Mucosa of gallbladder (tissue), 1 donor: ENCODE measurements at regions not wholly inside any gene's neighbourhood (a gene's known extent, or its start where the extent isn't known, plus 50 kb on each side); places are given as distances from the start of the nearest gene placed in this dataset.
"Not testable (repeated sequence)": the region's sequence is repeated elsewhere in the genome, so short reads cannot be mapped to it uniquely, and the experiment has no call there.

ENCODE experiments used
- DNase-seq: peaks from one replicate; pipeline ENCODE4 v3.0.0-alpha.2; 2020; ENCODE audit warnings: low spot score
- donor health status: DM: no; HTN: no; CAD: no.

DNA sequence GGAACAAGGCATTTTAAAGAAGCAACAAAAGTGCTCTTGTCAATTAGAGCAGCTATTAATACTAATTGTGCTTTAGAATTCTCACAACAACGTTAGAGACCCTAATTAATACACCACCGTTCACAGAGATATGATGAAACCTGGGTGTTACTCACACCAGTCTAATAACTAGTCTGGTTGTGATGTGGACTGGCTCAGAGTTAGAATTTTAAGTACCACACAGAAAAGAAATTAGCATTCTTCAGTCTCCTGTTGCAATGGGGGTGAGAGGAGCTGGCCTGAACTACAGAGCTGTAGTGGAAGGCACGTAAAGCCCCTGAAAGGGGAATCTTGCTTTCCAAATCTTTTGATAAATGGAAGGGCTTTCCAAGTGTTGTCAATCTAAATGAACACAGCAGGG, 240.8 kb upstream of the TOX3 start:
- no peak for DNase-seq

DNA sequence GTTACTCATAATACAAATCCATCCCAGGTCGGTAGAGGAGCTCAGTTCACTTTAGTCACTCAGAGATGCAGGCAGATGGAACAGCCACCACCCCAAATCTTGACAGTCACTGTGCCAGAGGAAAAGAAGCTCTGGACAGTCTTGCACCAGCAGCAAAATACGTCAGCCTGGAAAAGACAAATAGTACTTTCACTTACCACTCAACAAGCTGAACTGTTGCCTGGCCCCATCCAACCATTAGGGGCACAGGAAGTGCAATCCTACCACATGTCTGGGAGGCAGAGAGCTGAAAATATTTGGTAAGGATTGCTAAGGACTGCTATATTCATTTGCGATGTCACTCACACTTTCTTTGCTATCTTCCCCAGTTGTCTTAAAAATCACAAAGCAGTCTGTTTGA, 239.1 kb upstream of the TOX3 start:
- no peak for DNase-seq

- DNase-seq = no peak
These were observed 238.7 kb upstream of the TOX3 start for GRCh38 chr16:52785653-52786052.

- no peak for DNase-seq
These were observed 236.7 kb upstream of the TOX3 start for GRCh38 chr16:52783616-52784015.

DNA sequence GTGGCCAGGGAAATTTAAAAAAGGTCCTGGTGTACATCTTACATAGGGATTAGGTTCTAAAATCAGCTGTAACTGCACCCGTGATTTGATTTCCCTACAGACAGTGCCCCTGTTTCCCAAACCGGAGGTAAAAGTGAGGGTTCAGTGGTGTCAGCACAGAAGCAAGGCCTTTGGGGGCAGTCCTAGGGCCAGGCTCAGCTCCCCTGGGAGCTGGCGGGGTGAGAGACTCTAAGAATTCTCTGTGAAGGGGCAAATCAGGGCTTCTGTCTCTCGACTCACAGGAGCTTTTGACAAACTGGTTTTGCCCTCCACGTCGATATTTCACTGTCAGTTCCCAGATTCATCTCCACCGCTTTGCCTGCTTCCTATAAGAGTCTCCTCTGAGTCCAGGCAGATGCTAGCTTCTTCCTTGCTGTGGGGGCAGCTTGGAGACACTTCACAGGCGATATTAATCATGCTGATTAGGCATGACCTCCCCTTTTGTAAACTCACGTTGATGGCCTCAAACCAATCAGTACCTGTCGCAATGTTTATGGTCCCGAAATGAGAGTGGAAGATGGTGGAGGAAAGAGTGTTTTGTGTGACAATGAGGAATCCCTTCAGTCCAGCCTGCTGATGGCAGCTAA, 234.2 kb upstream of the TOX3 start:
- DNase-seq = no peak

DNA sequence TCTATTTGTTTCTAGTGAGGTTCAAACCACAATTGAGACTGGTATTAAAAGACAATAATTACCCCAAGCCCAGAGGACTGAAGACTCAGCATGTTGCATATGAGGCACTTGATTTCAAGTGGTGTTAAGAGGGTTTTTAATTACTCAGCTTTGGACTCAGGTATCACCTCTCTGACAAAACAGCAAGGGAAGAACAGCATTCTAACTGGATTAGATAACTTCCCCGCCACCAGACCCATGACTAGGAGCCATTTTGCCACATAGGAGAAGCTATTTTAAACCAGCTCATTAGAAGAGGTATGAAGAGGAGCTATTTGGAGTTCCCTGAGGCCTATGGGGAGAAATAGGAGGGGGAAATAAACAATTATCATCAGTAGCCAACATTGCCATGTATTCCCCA, 226.1 kb upstream of the TOX3 start:
- no peak for DNase-seq

- DNase-seq = no peak
These were observed 223.9 kb upstream of the TOX3 start for GRCh38 chr16:52770828-52771227.

DNA sequence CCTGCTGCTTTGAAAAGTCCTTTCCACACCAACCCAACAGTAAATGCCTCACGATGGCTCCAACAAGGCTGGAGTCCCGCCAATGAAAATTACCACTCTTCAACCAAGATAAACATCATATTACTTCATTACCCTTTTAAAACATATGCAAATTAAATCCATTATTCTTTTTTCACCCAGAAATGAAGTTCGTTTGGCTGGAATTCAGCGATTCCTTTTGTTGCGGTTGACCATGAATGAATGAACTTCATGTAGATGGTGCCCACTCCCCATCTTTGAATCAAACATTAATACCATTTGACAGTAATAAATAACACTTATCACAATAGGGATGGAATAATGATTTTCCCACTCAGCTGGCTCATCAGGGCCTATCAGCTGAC, 211.5 kb upstream of the TOX3 start:
- no peak for DNase-seq

GRCh38 chr16:52757746-52758472, 211.0 kb upstream of the TOX3 start:
- no peak for DNase-seq

GRCh38 chr16:52756812-52757517, 210.0 kb upstream of the TOX3 start:
- DNase-seq = no peak

DNA sequence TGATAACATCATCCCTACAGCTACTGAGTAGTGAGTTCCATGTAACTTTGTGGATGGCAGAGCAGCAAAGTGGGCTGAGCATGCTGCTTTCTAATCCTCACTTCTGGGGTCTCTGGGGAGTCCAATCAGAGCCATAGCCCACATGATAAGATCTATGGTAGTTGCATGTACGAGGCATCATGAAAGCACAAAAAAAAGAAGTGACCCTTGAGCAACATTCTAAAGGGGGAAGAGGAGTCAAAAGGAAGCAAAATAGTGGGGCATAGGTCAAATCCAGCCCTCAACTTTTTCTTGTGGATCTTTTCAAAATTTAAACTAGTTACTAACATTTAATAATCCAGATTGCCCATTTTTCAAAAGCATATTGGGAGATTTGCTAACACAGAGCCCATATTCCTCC, 208.5 kb upstream of the TOX3 start:
- no peak for DNase-seq

- no peak for DNase-seq
These were observed 204.1 kb upstream of the TOX3 start for GRCh38 chr16:52751035-52751434.

DNA sequence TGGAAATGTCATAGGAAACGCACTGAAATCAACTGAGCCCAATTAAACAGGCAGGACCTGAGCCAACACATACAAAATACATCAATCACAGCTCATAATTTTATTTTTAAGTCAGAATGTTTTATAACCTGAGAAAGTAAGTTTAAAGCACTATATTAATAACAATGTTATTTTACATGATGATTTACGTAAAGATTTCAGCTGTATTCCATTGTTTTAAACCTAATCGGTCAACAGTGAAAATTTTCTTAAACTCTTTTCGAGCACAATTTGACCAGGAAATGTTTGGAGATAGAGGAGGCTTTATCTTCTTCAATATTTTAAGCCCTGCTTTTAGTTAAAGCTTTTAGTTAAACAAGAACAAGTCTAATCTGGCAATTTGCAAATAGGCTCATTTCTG, 201.8 kb upstream of the TOX3 start:
- no peak for DNase-seq

- DNase-seq = no peak
These were observed 200.2 kb upstream of the TOX3 start for GRCh38 chr16:52747088-52747595.

GRCh38 chr16:52743707-52744106, 196.8 kb upstream of the TOX3 start:
- DNase-seq = no peak

DNA sequence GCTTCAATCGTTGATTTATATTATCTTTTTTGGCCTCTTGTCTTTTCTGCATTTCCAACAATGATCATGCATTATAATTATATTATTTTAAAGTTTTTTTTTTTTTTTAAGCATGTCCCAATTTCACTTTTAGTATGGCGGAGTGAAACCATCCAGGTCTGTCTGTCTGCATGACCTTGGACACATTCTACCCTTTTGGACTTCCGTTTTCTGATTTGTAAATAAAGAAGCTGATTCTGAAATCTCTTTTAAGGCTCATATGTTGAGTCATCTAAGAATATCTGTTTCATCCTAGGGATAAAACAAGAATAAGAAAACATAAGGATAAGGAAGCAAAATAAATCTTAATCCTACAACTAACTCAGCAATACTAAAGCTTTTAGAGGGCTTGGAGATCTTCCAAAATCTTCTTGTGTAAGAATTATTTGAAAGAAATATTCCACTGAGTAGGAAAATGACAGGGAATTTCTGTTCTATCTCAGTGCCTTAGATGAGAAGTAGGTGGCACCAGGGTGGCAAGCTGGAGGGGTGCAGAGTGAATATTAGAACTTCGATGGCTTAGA, 195.7 kb upstream of the TOX3 start:
- no peak for DNase-seq

GRCh38 chr16:52742052-52742451, 195.1 kb upstream of the TOX3 start:
- no peak for DNase-seq

DNA sequence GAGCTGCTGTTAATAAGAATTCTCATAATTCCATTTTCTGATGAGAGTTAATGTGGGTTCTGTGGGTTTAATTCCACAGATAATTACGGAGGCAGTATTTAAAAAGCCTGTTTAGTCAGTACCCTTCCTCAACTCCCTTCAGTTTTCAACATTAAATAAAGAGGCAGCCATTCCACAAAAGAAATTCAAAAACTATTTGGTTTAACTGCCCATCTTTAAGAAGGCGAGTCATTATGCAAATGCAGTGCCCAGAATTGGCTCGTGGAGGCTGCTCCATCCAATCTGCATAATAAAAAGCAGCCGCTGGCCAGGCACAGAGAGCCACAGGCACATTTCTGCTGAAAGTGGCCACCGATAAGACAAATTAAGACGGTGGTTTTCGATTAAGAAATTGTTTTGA, 194.4 kb upstream of the TOX3 start:
- no peak for DNase-seq

- DNase-seq = no peak
These were observed 193.8 kb upstream of the TOX3 start for GRCh38 chr16:52740766-52741165.

- DNase-seq = no peak
These were observed 193.4 kb upstream of the TOX3 start for GRCh38 chr16:52740333-52740732.

GRCh38 chr16:52738992-52739391, 192.0 kb upstream of the TOX3 start:
- DNase-seq = not testable (repeated sequence)

GRCh38 chr16:52731219-52731875, 184.4 kb upstream of the TOX3 start:
- DNase-seq = no peak
